CMK (cell line): ENCODE measurements at regions not wholly inside any gene's neighbourhood (a gene's known extent, or its start where the extent isn't known, plus 50 kb on each side); places are given as distances from the start of the nearest gene placed in this dataset.

Source experiments
- DNase-seq: peaks from one replicate; pipeline ENCODE4 v3.0.0-alpha.2; 2010; ENCODE audit warnings: low read depth

DNA sequence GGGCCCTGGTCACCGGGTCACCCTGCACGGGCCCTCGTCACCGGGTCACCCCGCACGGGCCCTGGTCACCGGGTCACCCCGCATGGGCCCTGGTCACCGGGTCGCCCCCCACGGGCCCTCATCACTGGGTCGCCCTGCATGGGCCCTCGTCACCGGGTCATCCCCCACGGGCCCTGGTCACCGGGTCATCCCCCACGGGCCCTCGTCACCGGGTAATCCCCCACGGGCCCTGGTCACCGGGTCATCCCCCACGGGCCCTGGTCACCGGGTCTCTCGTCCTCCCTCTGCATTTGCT is 77.6 kb downstream of the RIPK4 start:
- no peak for DNase-seq

DNA sequence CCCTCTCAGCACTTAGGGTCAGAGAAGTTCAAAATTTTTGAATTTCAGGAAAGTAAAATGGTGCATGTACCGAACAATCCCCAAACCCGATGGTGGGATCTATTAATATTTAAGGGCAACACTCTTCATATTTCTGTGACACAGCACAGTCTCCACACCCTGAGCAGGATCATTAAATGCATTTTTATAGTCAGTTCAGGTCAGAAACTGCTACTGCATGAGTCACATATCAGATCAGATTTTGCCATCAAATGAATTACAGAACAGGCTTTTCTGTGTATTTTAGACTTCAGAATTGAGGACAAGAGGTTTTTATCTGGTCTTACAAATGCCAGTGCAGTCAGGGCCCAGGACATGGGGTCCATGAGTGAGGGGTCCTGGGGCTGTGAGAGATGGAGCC is 79.2 kb downstream of the RIPK4 start:
- DNase-seq, result no peak

DNA sequence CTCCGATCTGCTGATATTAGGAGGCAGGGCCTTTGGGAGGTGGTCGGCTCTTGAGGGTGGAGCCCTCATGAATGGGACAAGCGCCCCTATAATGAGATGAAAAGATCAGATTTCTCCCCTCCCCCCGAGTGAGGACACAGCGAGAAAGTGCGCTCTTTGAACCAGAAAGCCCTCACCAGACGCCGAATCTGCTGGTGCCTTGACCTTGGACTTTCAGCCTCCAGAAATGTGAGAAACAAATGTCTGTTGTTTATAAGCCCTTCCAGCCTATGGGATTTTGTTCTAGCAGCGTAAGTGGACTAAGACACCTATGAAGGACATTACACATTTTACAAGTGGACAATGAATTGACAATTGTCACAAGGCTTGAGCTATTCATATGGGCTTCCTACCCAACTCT is 80.2 kb downstream of the RIPK4 start:
- DNase-seq, result no peak

DNA sequence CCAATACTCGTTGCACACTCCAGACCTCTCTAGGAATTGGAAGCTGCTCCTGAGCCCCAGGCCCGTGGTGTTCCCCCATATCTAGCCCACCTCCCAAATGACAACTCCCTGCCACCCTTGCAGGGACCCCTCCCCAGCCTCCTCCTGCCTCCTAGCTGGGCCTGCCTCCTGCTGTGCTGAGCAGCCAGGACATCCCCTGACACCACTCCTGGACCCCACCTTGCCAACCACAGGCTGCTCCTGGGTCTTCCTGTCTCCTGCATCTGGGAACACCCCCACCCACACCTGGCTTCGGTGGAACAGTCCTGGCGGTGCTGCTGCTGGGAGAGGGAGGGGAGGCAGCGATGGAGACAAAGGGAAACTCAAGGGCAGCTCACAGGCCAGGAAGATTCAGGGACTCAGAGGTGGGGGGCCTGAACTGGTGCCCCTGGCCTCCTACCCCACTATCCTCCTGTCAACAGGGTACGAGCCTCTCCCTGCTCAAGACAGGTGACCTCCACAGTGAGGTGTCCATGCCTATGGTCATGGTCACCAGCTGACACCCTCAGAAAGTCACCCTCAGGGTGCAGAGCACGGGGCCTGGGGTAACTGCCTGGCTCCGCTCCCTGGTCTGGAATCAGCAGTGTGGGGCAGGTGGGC is 81.2 kb downstream of the RIPK4 start:
- no peak for DNase-seq

DNA sequence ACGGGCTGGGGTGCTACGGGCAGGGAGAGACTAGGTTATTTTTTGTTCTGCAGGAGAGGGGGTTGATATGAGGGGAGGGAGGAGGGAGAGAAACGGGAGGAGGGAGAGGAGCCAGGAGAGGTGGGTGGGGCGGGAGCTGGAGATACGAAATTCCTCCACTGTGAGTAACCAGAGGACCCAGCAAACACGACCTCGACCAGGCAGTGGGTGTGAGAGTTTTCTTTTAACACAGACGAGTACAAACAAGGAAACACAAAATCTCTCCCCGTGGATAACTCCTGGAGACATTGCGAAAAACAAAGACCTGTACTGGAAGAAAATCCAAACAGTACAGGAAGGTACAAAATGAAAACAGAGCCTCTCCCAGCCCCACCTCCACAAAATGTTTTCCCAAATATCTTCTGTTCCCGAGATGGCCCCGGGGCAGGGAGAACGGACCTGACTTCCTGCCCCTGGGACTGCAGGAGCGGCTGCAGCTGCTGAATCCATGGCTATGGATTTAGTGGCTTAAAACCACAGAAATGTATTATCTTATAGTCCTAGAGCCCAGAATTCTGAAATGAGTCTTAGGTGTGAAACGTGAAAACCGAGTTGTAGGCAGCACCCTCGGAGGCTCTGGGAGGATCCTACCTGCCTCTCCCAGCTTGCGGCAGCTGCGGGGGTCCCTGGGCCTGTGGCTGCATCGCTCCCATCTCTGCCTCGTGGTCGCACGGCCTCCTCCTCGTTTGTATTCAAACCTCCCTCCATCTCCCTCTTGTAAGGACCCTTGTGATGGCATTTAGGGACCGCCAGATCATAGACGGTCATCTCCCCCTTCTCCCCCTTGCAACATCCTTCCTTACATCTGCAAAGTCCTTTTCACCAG is 82.2 kb downstream of the RIPK4 start:
- DNase-seq, result no peak

DNA sequence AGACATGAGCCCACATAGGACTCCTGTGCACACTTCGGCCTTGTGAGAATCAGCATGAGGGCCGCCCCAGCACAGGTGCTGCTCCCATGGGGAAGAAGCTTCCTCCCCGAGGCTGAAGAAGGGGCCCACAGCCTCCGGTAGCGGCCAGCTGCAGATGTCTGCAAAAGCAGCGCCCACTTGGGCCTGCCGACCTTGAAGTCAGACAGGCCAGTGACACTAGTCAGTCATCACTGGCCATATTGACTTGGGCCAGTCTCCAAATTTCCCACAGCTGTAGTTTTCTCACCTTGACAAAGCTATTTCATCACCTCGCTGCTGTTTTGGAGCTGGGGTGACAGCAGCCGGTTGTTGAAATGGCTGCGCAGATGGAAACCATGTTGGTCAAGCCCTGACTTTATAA is 83.0 kb downstream of the RIPK4 start:
- DNase-seq, result no peak

DNA sequence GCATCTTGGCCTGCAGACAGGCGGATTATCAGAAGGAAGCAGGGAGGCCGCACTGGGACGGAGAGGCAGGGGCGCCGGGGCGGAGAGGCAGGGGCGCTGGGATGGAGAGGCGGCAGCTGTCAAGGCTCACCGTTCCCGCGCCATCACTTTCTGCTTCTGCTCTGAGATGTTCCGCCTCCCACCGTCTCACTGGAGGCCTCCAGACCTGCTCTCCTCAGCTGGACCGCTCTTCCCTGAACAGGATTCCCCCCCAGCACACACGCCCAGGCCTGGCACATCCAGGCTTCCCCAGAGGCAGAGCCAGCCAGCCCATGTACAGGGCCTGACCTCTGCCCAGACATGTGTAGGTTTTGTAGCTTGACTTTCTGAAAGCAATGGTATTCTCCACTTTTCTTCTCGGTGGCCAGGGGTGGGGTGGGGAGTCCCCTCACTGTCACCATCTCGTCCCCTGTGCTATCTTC is 84.1 kb downstream of the RIPK4 start:
- no peak for DNase-seq

DNA sequence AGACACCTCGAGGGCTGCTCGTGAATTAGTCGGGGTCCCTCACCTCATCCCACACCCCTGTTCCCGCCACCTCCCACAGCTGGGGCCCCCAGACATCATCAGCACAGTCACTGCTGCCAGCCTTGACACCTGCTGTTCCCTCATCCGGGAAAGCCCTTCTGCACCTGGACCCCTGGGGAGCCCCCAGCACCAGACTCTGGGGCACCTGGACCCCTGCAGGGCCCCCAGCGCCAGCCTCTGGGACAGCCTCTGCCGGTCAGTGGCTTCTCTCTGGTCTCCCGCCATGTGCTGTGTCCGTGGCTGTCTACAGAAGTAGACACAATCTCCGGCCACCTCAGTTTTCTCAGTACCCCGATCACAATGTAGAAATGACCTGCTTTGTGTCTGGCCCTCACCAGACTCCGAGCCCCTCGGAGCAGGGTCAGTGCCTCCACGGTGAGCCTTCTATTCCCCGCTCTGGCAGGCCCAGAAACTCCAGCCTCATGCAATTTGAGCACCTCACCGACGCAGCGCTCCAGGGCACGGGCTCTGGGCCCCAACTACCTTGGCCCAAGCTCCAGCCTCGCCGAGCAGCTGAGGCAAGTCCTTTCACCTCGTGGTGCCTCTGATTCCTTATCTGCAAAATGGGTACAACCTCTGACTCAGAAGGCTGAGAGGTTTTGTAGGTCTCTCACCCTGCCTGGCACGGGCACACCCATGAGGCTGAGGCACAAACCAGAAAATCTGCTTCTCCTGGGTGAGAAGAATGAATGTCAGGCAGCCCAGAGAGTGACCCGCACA is 84.7 kb downstream of the RIPK4 start:
- no peak for DNase-seq

DNA sequence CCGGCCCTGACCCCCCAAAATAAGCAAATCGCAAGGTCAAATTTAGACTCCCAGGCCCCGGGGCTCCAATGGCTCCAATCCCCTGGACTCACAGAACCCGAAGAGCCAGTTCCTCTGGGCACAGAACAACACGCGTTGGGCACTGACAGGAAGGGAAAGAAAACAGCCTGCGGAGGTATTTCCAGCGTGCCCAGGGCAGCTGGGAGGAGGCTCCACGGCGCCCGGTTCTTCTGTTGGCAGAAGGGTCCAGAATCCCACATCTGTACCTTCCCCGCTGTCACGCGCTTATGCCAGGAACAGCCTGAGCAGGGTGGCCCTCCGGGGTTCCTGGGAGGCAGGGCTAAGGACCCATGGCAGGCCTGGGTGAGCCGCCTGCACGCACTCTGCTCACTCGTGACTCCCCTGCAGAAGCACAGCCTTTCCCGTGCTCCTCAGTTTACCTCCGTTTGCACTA is 85.5 kb downstream of the RIPK4 start:
- no peak for DNase-seq

DNA sequence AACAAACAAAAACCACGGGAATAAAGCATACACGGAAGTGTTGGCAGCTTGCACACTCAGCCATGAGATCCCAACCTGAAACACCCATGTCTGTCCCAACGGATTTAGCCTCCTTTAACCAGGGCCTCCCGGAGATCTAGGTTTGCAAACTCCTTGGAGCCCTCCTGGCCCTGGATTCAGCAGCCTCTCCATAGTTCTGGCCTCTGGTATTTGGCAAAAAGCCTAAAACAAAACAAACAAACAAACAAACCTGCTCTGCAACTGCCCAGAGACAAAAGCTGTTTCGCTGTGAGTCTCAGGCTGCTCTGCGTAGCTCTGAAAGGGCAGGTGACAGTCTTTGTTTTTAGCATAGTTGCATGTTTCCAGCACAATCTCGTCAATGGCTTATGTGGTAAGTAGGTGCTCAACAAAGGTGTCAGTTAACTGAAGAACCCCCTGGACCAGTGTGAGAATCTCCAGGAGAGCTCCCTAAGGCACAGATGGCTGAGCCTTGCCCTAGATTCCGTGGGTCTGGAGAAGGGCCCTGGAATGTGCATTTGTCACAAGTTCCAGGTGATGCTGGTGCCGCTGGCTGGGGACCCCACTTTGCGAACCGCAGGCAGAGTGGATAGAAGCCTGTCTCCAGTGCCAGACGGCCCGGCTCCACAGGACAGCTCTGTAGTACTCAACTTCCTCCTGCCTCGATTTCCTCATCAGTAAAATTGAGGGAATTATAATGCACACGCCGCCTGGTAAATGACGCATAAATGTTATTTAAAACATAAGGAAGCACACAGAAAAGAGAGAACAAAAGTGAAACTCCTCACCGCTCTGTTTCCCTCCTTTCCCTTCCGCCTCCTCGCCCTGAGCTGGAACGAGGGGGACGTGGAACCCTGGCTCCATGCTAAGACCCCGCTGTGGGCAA is 86.2 kb downstream of the RIPK4 start:
- DNase-seq, result no peak

DNA sequence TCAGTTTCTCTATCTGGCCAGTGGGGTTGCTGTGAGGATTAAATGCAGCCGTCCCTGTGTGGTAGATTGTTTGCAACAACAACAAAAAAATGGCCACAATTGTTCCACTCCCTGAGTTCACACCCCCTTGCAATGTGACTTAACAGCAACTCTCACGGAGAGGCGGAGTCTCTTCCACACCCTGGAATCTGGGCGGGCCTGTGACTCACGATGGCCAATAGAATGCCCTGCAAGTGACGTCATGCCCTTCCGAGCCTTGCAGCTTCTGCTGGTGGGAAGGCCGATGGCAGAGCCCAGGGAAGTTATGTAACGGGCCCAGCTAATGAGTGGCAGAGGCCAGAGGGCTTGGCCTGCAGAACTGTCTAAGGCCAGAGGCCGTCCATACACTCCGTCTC is 87.9 kb downstream of the RIPK4 start:
- DNase-seq, result no peak

DNA sequence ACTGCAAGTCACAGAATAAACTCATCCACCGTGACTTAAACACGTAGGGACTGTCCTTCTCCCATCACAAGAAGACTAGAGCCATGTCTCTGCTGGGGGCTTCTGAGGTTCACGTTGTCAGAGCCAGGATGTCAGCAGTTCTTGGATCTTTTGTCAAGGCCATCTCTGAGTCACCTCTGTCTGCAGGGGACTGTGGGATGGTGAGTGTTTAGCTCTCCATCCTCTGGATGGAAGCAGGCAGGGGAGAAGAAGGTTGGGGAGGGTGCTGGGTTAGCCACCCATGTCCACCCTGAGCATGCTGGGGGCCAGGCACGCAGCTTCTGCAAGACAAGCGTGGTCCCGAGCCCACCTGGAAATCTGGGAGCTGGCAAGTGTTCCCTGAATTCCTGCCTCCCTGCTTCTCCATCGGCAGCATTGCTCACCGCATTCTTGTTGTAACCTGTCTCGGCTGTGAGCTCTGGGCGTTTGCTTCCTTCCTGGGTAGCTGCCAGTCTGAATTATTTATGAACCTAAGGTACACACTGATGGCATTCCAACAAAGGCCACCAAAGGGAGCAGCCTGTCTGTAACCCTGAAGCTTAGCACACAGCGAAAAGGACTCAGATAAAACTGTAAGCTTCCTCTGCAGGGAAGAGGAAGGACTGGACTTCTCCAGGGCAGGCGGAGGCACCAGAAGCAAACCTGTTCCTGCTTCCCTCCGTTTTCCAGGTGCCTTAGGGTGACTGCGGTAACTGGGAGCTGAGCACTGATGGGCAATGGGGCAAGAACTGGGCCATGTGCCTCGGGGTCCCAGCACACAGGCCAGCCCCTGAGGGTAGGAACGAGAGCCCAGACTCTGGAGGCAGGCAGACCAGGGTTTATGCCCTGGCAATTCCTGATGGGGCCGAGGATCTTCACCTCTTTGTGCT is 88.6 kb downstream of the RIPK4 start:
- no peak for DNase-seq

DNA sequence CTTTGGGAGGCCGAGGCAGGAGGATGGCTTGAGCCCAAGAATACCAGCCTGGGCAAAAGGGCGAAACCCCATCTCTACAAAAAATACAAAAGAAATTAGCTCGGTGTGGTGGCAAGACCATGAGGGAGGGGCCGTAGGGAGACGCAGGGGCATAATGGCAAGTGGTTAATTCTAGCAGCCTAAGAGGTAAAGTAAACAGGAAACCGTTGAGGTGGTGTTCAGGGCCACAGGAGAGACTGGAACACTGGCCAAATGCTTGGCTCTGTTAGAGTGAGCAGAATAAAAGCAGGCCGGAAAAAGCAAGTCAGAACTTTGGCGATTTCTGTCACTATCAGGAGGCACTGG is 89.2 kb downstream of the RIPK4 start:
- no peak for DNase-seq

DNA sequence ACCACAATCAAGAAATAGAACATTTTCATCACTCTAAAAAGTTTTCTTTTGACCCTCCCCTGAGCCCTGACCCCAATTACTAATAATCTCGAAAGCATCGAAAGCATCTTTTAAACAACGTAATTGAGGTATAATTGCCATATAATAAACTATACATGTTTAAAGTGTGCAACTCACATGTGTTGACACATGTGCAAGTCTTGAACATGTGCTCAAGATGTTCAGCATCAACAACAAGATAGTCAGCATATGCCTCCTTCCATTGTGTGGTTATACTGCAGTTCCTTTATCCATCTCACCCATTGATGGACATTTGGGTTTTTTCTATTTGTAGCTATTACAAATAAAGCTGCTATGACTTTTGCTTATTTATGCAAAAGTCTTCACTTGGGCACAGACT is 90.7 kb downstream of the RIPK4 start:
- DNase-seq, result no peak

DNA sequence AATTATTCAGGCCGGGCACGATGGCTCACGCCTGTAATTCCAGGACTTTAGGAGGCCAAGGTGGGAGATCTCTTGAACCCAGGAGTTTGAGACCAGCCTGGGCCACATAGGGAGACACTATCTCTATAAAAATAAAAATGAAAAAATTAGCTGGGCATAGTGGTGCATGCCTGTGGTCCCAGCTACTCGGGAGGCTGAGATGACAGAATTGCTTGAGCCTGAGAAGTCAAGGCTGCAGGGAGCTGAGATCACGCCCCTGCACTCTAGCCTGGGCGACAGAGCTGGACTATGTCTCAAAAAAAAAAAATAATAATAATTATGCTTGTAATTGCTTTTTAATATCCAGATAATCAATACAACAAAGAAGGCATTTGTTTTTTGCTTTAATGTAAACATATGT is 91.3 kb downstream of the RIPK4 start:
- no peak for DNase-seq

DNA sequence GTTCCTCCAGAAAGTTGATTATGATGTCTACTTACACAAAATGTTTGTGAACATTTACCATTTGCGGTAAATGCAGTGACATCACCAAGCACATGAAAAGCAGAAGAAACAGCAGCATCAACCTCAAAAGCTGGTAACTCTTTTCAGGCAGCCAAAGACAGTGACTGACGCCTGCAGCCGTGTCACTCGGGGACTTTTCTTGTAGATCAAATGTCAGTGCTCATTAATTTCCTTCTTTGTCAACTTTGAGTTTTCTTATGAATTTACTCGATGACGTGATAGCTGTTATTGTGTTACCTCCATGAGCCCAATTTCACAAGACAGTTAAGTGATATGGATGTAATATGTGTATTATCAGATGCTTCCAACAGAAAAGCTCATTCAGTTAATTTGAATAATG is 92.5 kb downstream of the RIPK4 start:
- no peak for DNase-seq

DNA sequence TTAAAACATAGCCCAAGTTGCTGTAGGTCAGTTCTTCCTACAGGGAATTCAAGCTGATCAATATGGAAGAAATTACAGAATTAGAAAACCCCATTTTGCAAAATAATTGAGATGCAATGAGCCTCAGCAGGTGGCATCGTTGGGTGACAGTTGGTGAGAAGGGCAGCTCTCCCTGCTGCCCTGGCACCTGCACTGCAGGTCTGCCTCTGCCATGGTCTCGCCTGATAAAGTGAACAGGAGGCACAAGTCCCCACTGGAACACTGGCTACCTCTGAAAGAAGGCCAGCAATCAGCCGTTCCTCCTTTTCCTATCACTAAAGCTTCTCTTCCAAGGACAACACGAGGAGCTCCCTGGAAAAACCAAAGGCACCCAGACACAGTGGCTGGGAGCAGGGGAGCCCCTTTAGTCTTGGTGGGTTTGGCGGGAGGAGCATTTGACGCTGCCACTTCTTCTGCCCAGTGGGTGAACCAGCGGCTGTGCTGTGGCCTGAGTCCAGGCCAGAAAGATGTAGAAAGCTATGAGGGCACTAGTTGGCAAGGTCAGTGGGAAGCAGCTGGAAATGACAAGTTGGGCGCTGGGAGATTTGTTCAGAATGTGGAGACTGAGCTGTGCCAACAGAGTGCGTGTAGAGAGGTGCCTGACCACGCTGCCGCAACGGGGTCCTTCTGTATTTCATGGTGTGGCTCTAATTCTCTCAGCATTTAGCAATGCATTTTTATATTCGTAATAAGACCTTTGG is 93.1 kb downstream of the RIPK4 start:
- DNase-seq, result no peak

DNA sequence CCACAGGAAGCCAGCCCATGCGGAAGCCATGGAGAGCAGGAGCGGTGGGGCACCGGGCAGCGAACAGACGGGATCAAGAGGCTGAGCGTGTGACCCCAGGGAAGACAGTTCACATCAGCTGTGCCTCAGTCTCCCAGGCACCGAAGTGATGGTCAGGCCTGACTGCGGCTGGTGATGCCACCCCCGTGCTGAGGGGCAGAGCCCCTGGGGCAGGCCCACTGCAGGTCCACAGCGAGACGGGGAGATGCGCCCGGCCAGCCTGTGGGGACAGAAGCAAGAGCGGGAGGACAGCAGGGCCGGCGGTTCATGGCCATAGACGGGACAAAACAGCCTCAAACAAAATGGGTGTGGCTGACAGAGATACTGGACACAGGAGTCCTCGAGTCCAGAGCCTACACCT is 93.8 kb downstream of the RIPK4 start:
- no peak for DNase-seq

DNA sequence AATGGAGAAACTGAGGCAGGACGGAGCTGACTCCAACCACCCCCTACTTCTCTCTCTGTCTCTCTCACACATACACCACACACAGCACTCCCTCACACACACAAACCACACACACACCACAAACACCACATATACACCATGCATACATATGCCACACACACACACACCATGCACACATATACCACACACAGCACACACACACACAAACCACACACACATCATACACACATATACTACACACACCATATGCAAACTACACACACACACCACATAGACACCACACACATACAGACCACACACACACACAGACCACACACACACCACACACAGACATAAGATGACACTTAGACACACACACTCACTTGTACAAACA is 94.3 kb downstream of the RIPK4 start:
- DNase-seq, result no peak

DNA sequence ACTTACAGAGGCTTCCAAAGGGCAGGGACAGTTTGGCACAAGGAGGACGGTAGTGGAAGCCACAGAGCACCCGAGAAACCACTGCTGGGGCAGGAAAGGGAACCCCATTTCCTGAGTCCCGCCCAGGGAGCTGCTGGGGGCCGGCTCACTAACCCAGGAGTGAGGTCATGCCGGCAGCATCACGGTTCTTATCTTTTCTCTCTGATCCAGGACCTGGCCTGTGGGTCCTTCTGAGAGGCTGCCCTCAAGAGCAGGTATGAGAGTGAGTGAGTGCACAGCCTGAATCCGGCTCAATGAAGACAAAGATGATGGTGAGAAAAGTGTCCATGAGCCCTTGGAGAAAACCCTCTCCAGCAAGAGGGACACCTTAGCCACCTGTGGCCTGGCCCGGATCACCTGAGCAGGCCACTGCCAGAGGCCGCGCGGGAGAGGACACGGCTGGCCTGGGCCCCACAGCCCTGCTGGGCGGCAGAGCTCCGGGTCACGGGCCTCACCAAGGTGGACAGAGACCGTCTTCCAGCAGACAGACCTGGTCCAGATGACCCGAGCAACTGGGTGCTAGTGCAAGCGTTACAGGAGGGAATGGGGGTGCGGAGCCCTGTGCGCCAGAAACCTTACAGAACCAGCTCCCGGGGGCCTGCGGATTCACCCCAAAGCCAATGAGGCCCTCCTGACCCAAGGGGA is 94.9 kb downstream of the RIPK4 start:
- DNase-seq, result no peak
